ENCODE measurements at regions not wholly inside any gene's neighbourhood (a gene's known extent, or its start where the extent isn't known, plus 50 kb on each side); places are given as distances from the start of the nearest gene placed in this dataset.

DNA sequence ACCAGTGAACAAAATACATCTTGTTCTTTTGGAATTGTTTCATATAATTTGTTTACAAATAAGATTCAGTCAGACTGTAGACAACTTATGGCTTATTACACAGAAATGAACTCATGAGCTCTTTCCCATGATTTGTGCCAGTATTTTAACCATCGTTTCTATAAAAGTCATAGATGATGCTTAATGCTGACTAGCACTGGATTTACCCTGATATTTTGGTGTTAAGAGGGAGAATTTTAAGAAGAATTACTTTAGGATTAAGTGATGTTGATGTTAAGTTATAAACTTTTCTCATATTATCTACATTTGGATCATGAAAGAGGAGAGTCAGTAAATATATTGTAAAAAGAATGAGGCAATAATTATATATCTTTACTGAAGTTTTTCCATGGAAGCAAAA lies 162.7 kb downstream of the POSTN start:
- no peak for TF ChIP-seq EZH2 (IDR thresholded peaks at IDR 0.05; ENCODE audit: low read depth)
- TF ChIP-seq, protein P1, sequence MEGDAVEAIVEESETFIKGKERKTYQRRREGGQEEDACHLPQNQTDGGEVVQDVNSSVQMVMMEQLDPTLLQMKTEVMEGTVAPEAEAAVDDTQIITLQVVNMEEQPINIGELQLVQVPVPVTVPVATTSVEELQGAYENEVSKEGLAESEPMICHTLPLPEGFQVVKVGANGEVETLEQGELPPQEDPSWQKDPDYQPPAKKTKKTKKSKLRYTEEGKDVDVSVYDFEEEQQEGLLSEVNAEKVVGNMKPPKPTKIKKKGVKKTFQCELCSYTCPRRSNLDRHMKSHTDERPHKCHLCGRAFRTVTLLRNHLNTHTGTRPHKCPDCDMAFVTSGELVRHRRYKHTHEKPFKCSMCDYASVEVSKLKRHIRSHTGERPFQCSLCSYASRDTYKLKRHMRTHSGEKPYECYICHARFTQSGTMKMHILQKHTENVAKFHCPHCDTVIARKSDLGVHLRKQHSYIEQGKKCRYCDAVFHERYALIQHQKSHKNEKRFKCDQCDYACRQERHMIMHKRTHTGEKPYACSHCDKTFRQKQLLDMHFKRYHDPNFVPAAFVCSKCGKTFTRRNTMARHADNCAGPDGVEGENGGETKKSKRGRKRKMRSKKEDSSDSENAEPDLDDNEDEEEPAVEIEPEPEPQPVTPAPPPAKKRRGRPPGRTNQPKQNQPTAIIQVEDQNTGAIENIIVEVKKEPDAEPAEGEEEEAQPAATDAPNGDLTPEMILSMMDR (conservative IDR thresholded peaks at IDR 0.05): no peak
